IMR-90 (cell line): ENCODE measurements at regions not wholly inside any gene's neighbourhood (a gene's known extent, or its start where the extent isn't known, plus 50 kb on each side); places are given as distances from the start of the nearest gene placed in this dataset.

Experiments
- ATAC-seq: fragments of 200-7000 bp; cut with Tn5 transposase; 2 replicates; pipeline ENCODE4 v1.9.1; 2020; ENCODE audit warnings: low read depth, mild to moderate bottlenecking, moderate library complexity
- BruUV-seq: library from RNA; stranded (reverse); fragments of 400-500 nt; replicated peaks from 2 replicates; lab custom pipeline; 2021; lab: Mats Ljungman, UMichigan
- CTCF ChIA-PET: fragments of 300-600 bp; formaldehyde crosslinking; extraction: SDS; loops from one replicate; lab custom pipeline; 2021; ENCODE audit warnings: antibody characterized with exemption; lab: Yijun Ruan, JAX
- POLR2A ChIA-PET: fragments of 300-600 bp; sonication (Branson Sonifier 250); formaldehyde crosslinking; loops from one replicate; lab custom pipeline; 2022; ENCODE audit warnings: antibody characterized with exemption; ENCODE audit not compliant: unreplicated experiment; lab: Charles Lee
- DNase-seq: peaks from one replicate; pipeline ENCODE4 v3.0.0; 2013
- H2AFZ ChIP-seq: replicated peaks from 2 replicates; pipeline ENCODE3; 2013; ENCODE audit warnings: low read length, mild to moderate bottlenecking; ENCODE audit not compliant: poor library complexity
- H2AK5ac ChIP-seq: 2 replicates; pipeline ENCODE4 v1.6.1; 2013; ENCODE audit warnings: low read depth, low read length, inconsistent platforms
- H2AK9ac ChIP-seq: replicated peaks from 2 replicates; pipeline ENCODE3; 2013; ENCODE audit warnings: mild to moderate bottlenecking, low read depth, low read length, moderate library complexity; ENCODE audit not compliant: poor library complexity
- H2BK120ac ChIP-seq: 2 replicates; pipeline ENCODE4 v1.6.1; 2013; ENCODE audit warnings: low read depth, low read length, inconsistent platforms
- H2BK15ac ChIP-seq: 3 replicates; pipeline ENCODE4 v1.6.1; 2013; ENCODE audit warnings: low read depth, low read length, inconsistent platforms
- H2BK20ac ChIP-seq: 2 replicates; pipeline ENCODE4 v1.6.1; 2013; ENCODE audit warnings: low read depth, mild to moderate bottlenecking, inconsistent platforms, low read length, moderate library complexity
- H2BK5ac ChIP-seq: 2 replicates; pipeline ENCODE4 v1.6.1; 2013; ENCODE audit warnings: mild to moderate bottlenecking, low read depth, low read length, inconsistent platforms; ENCODE audit not compliant: poor library complexity, severe bottlenecking
- H3K14ac ChIP-seq: replicated peaks from 2 replicates; pipeline ENCODE4 v1.6.1; 2013; ENCODE audit warnings: low read depth, low read length, inconsistent platforms
- H3K18ac ChIP-seq: 2 replicates; pipeline ENCODE4 v1.6.1; 2013; ENCODE audit warnings: low read depth, low read length, control low read depth
- H3K23ac ChIP-seq: 2 replicates; pipeline ENCODE4 v1.6.1; 2013; ENCODE audit warnings: low read depth, low read length, inconsistent platforms
- H3K27ac ChIP-seq: 2 replicates; pipeline ENCODE4 v1.5.1; 2013; ENCODE audit warnings: mild to moderate bottlenecking, control low read depth, low read length; ENCODE audit not compliant: insufficient read depth
- H3K27me3 ChIP-seq: 2 replicates; pipeline ENCODE4 v1.6.1; 2013; ENCODE audit warnings: low read length; ENCODE audit not compliant: control insufficient read depth, insufficient read depth
- H3K36me3 ChIP-seq: 2 replicates; pipeline ENCODE4 v1.6.1; 2013; ENCODE audit warnings: low read length, mixed read lengths; ENCODE audit not compliant: control insufficient read depth, insufficient read depth
- H3K4ac ChIP-seq: 2 replicates; pipeline ENCODE4 v1.6.1; 2013; ENCODE audit warnings: low read depth, low read length, inconsistent platforms
- H3K4me1 ChIP-seq: 2 replicates; pipeline ENCODE4 v1.6.1; 2013; ENCODE audit warnings: low read length, mixed read lengths; ENCODE audit not compliant: control insufficient read depth, insufficient read depth
- H3K4me2 ChIP-seq: 2 replicates; pipeline ENCODE4 v1.6.1; 2013; ENCODE audit warnings: low read depth, mild to moderate bottlenecking, control low read depth, low read length, moderate library complexity
- H3K4me3 ChIP-seq: 2 replicates; pipeline ENCODE4 v1.5.1; 2013; ENCODE audit warnings: low read depth, mild to moderate bottlenecking, control low read depth, low read length, moderate library complexity; ENCODE audit not compliant: insufficient read depth
- H3K56ac ChIP-seq: 2 replicates; pipeline ENCODE4 v1.6.1; 2013; ENCODE audit warnings: low read length, inconsistent platforms; ENCODE audit not compliant: insufficient read depth; ENCODE audit errors: extremely low read depth
- H3K79me1 ChIP-seq, 2 experiments: 2 replicates each; pipeline ENCODE4 v1.6.1; 2013; ENCODE audit warnings: low read length in 2 of 2, inconsistent platforms in 1 of 2, low read depth in 1 of 2
- H3K9ac ChIP-seq: 2 replicates; pipeline ENCODE4 v1.6.1; 2013; ENCODE audit warnings: low read depth, low read length, control low read depth
- H3K9me1 ChIP-seq: 2 replicates; pipeline ENCODE4 v1.6.1; 2013; ENCODE audit warnings: low read length, inconsistent platforms; ENCODE audit not compliant: insufficient read depth
- H3K9me3 ChIP-seq: 2 replicates; pipeline ENCODE4 v1.6.1; 2013; ENCODE audit warnings: low read length; ENCODE audit not compliant: control insufficient read depth, insufficient read depth
- H4K20me1 ChIP-seq: 2 replicates; pipeline ENCODE4 v1.6.1; 2013; ENCODE audit warnings: low read length, inconsistent platforms; ENCODE audit not compliant: insufficient read depth
- H4K5ac ChIP-seq: 2 replicates; pipeline ENCODE4 v1.6.1; 2013; ENCODE audit warnings: mild to moderate bottlenecking, low read depth, low read length, control low read depth
- H4K8ac ChIP-seq, 2 experiments: 2 replicates each; pipeline ENCODE4 v1.6.1; 2013; ENCODE audit warnings: low read depth in 2 of 2, low read length in 2 of 2, control low read depth in 1 of 2, inconsistent platforms in 1 of 2
- H4K91ac ChIP-seq: 2 replicates; pipeline ENCODE4 v1.6.1; 2013; ENCODE audit warnings: low read depth, low read length, inconsistent platforms; ENCODE audit not compliant: insufficient read depth
- CHD1 ChIP-seq: IDR thresholded peaks from 2 replicates; pipeline ENCODE4 v1.6.1; 2012; ENCODE audit warnings: low read depth, low read length, improper control_type of control experiment
- CTCF ChIP-seq: conservative IDR thresholded peaks from 2 replicates; pipeline ENCODE4 v1.5.1; 2012; ENCODE audit warnings: mild to moderate bottlenecking, low read depth, low read length, improper control_type of control experiment
- MAFK ChIP-seq: IDR thresholded peaks from 2 replicates; pipeline ENCODE4 v1.6.1; 2012; ENCODE audit warnings: low read depth, low read length, improper control_type of control experiment
- MXI1 ChIP-seq: IDR thresholded peaks from 2 replicates; pipeline ENCODE4 v1.6.1; 2012; ENCODE audit warnings: low read depth, mild to moderate bottlenecking, low read length, moderate library complexity, borderline replicate concordance
- POLR2A ChIP-seq: IDR thresholded peaks from 2 replicates; pipeline ENCODE4 v1.6.1; 2012; ENCODE audit warnings: mild to moderate bottlenecking, low read depth, low read length
- SMC3 ChIP-seq: fragments of 150-350 bp; IDR thresholded peaks from 2 replicates; pipeline ENCODE4 v1.6.1; 2016; ENCODE audit warnings: low read depth, mild to moderate bottlenecking, antibody characterized with exemption, low read length, moderate library complexity
- USF2 ChIP-seq: fragments of 150-350 bp; IDR thresholded peaks from 2 replicates; pipeline ENCODE4 v1.6.1; 2017; ENCODE audit warnings: mild to moderate bottlenecking, antibody characterized with exemption, low read length, low read depth
- WGBS, 2 experiments: methylation state at CpG; one replicate each; pipeline versions ENCODE4 v1.1.5 to v1.1.7; 2013; ENCODE audit warnings: missing lambda C conversion rate in 2 of 2; ENCODE audit not compliant: insufficient read length in 1 of 2; ENCODE audit errors: extremely low coverage in 2 of 2; 5-methylcytosine and 5-hydroxymethylcytosine counted together
- dilution Hi-C: fragments of 300-500 bp; cut with HindIII; formaldehyde crosslinking; loops from one replicate; pipeline ENCODE4 v1.14.3; 2018; ENCODE audit warnings: low sequenced_read_pairs; ENCODE audit not compliant: unreplicated experiment
- in situ Hi-C: fragments of 300-500 bp; cut with MboI; formaldehyde crosslinking; loops from 3 replicates; pipeline ENCODE4 v1.14.3; 2019; ENCODE audit warnings: low sequenced_read_pairs, inconsistent platforms, mixed read lengths
- intact Hi-C: fragments of 100-400 bp; cut with micrococcal nuclease; formaldehyde crosslinking; loops from 2 replicates; pipeline ENCODE4 v1.10.0; 2022

- H2BK20ac ChIP-seq = peak overlapping the region; percentile 93
- H4K8ac ChIP-seq = peak overlapping the region; percentile 65 to 95; a peak in 3 of 4 replicates
- in situ Hi-C loops (no loop called here), intact Hi-C loops (no loop called here), dilution Hi-C loops (no loop called here)
- peak; percentile 91 for DNase-seq
- POLR2A ChIA-PET = interaction anchor here (0.5 to 0.6 kb wide), 2 partner anchors 23 to 498 kb away, joined by 4 to 5 read pairs; no protein-coding TSS in a partner anchor
- no peak overlapping the region for H3K4me3 ChIP-seq
- H3K9me1 ChIP-seq = peaks cover 6% of the 10 kb centered on the region; the same call in 1 of the 2 replicates
- TF ChIP-seq CTCF (no peak), POLR2A (no peak), SMC3 (no peak), USF2 (no peak), MXI1 (no peak), CHD1 (no peak), MAFK (no peak)
- peak overlapping the region; percentile 93 for H2BK120ac ChIP-seq
- no peaks in the 10 kb centered on the region for H3K36me3 ChIP-seq
- H3K27me3 ChIP-seq = no peaks in the 10 kb centered on the region
- H3K79me1 ChIP-seq = peaks cover 0 to 24% of the 10 kb centered on the region in 2 experiments; a peak in 2 of 4 replicates
- H2BK15ac ChIP-seq = peak overlapping the region; percentile 65; the same call in 2 of the 3 replicates
- H3K4me2 ChIP-seq = peak overlapping the region; percentile 42; the same call in 1 of the 2 replicates
- H3K4me1 ChIP-seq = peaks cover 12% of the 10 kb centered on the region
- peak overlapping the region; percentile 82; the same call in 1 of the 2 replicates for H2AK5ac ChIP-seq
- no peak; the same call in 1 of the 2 replicates for ATAC-seq
- H3K23ac ChIP-seq = peak overlapping the region; percentile 48; the same call in 1 of the 2 replicates
- CTCF ChIA-PET = no interaction called here
- peak overlapping the region; percentile 94 for H2BK5ac ChIP-seq
- H3K9me3 ChIP-seq = no peaks in the 10 kb centered on the region
- H3K56ac ChIP-seq = no peak overlapping the region; the same call in 1 of the 2 replicates
- H3K14ac ChIP-seq = peak overlapping the region; percentile 69
- no peak overlapping the region for H3K9ac ChIP-seq
- no peak overlapping the region for H2AK9ac ChIP-seq
- peak overlapping the region; percentile 89; the same call in 1 of the 2 replicates for H4K5ac ChIP-seq
- H2AFZ ChIP-seq = no peak overlapping the region
- 0% methylated on average over 1 of the region's 3 CpGs; no CpG with 5 or more reads in 1 of the 2 experiments for whole genome bisulfite sequencing, 2 experiments
- peak overlapping the region; percentile 91 for H3K4ac ChIP-seq
- peak overlapping the region; percentile 20; the same call in 1 of the 2 replicates for H3K27ac ChIP-seq
- no peaks in the 10 kb centered on the region for H4K20me1 ChIP-seq
- no TSS peak for BruUV-seq
- peak overlapping the region; percentile 93; the same call in 1 of the 2 replicates for H3K18ac ChIP-seq
- peak overlapping the region; percentile 46 for H4K91ac ChIP-seq
These were observed 500.9 kb downstream of the FBXO15 start for GRCh38 chr18:73646772-73647171.
